ENCODE measurements at regions not wholly inside any gene's neighbourhood (a gene's known extent, or its start where the extent isn't known, plus 50 kb on each side); places are given as distances from the start of the nearest gene placed in this dataset.

DNA sequence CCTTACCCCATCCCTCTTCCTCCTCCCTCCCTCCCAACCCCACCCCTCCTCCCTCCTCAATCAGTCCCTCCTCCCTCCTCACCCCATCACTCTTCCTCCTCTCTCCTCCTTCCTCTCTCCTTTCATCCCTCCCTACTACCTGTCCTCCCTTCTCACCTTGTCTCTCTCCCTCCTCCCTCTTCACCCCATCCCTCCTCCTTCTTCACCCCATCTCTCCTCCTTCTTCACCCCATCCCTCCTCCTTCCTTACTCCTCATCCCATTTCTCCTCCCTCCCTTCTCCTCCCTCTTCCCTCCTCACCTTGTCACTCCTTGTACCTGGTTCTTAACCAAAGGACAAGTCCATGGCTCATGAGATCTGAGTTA lies 222.4 kb downstream of the TTLL2 start:
- H3K4me2 ChIP-seq (ENCODE audit: insufficient read depth, low read length), result no peak overlapping the region
- no peak for FAIRE-seq
- ATAC-seq, result no peak
- CTCF ChIA-PET (ENCODE audit: low intra/inter-chr PET ratio), result no interaction called here
- no TSS peak for BruUV-seq (replicated peaks)
- H2AFZ ChIP-seq (ENCODE audit: low read depth, low read length), result no peak overlapping the region
- in situ Hi-C loops (cut with MboI) (no loop called here), intact Hi-C loops (cut with micrococcal nuclease) (no loop called here)
- no peaks in the 10 kb centered on the region; the same call in 1 of the 2 replicates for H3K9me3 ChIP-seq (replicated peaks; ENCODE audit: control insufficient read depth, insufficient read depth, low read depth, low read length)
- H3K36me3 ChIP-seq (ENCODE audit: control insufficient read depth, insufficient read depth, low read length), result no peaks in the 10 kb centered on the region
- POLR2A ChIA-PET, result no interaction called here
- no peak overlapping the region for H3K27ac ChIP-seq (ENCODE audit: extremely low read depth, low read depth, low read length)
- TF ChIP-seq DMBX1 (CRISPR knock-in tag; IDR thresholded peaks at IDR 0.05; ENCODE audit: borderline replicate concordance), result no peak
- peak; percentile 86 for TF ChIP-seq ZNF263 (CRISPR knock-in tag; IDR thresholded peaks at IDR 0.05; ENCODE audit: borderline replicate concordance)
- no peak overlapping the region for H3K4me3 ChIP-seq
- peaks cover 25 to 65% of the 10 kb centered on the region in 2 experiments for H3K27me3 ChIP-seq (ENCODE audit: control insufficient read depth in 2 of 2, insufficient read depth in 2 of 2, low read length in 2 of 2)
- H3K9me1 ChIP-seq (ENCODE audit: control insufficient read depth, insufficient read depth, low read length), result no peaks in the 10 kb centered on the region
- no peaks in the 10 kb centered on the region for H4K20me1 ChIP-seq (replicated peaks; ENCODE audit: control insufficient read depth, insufficient read depth, low read length)
- no peak overlapping the region for H3K9ac ChIP-seq (ENCODE audit: insufficient read depth in 1 of 2, low read depth in 2 of 2, low read length in 2 of 2)
- peaks cover 0 to 10% of the 10 kb centered on the region in 2 experiments; a peak in 2 of 5 replicates for H3K4me1 ChIP-seq (replicated peaks in 1 of 2; ENCODE audit: control insufficient read depth in 2 of 2, insufficient read depth in 2 of 2, low read length in 2 of 2)
- no peak for DNase-seq (ENCODE audit: extremely low read depth in 1 of 4, low spot score in 3 of 4)
- no peaks in the 10 kb centered on the region for H3K79me2 ChIP-seq (ENCODE audit: control insufficient read depth, insufficient read depth, low read length)

DNA sequence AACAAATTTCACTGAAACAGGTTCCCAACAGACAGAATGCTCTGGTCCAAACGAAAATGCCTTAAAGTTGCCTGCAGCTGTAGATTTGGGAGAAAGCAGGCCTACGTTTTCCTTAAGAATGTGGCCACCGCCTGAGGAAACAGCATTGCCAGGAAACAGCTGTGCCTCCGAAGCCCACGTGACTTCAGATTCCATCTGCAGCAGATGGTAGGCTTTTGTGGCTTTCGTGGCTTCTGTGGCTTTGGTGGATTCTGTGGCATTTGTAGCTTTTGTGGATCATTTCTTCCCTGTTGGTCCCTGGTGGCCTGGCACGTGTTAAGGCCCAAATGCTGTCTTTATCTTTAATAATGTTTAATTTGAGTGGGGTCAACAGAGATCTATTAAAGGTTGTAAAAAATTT lies 222.9 kb downstream of the TTLL2 start:
- WGBS (ENCODE audit: insufficient coverage, low coverage, missing lambda C conversion rate), result 2% methylated on average over 6 of the region's 7 CpGs
- Histone ChIP-seq H3K9me3 (replicated peaks; ENCODE audit: control insufficient read depth, insufficient read depth, low read depth, low read length) (no peaks in the 10 kb centered on the region; the same call in 1 of the 2 replicates), H3K27me3 (ENCODE audit: control insufficient read depth in 2 of 2, insufficient read depth in 2 of 2, low read length in 2 of 2) (peaks cover 25 to 70% of the 10 kb centered on the region in 2 experiments), H3K4me2 (ENCODE audit: insufficient read depth, low read length) (no peak overlapping the region), H3K4me3 (no peak overlapping the region), H3K79me2 (ENCODE audit: control insufficient read depth, insufficient read depth, low read length) (no peaks in the 10 kb centered on the region), H3K36me3 (ENCODE audit: control insufficient read depth, insufficient read depth, low read length) (no peaks in the 10 kb centered on the region), H4K20me1 (replicated peaks; ENCODE audit: control insufficient read depth, insufficient read depth, low read length) (no peaks in the 10 kb centered on the region), H3K27ac (ENCODE audit: extremely low read depth, low read depth, low read length) (no peak overlapping the region), H2AFZ (ENCODE audit: low read depth, low read length) (no peak overlapping the region), H3K9ac (ENCODE audit: insufficient read depth in 1 of 2, low read depth in 2 of 2, low read length in 2 of 2) (no peak overlapping the region), H3K9me1 (ENCODE audit: control insufficient read depth, insufficient read depth, low read length) (no peaks in the 10 kb centered on the region), H3K4me1 (replicated peaks in 1 of 2; ENCODE audit: control insufficient read depth in 2 of 2, insufficient read depth in 2 of 2, low read length in 2 of 2) (peaks cover 0 to 10% of the 10 kb centered on the region in 2 experiments; a peak in 2 of 5 replicates)
- ATAC-seq (no peak), DNase-seq (ENCODE audit: extremely low read depth in 1 of 4, low spot score in 3 of 4) (no peak), FAIRE-seq (no peak)
- in situ Hi-C loops (cut with MboI), result no loop called here
- BruUV-seq (replicated peaks), result no TSS peak
- intact Hi-C loops (cut with micrococcal nuclease), result no loop called here
- CTCF ChIA-PET (ENCODE audit: low intra/inter-chr PET ratio), result no interaction called here
- POLR2A ChIA-PET, result no interaction called here
- TF ChIP-seq POLR3A (IDR thresholded peaks at IDR 0.05; ENCODE audit: borderline replicate concordance, extremely low read depth, insufficient read depth, insufficient read length) (no peak), GTF2E2 (tag; IDR thresholded peaks at IDR 0.05) (no peak), CSDE1 (IDR thresholded peaks at IDR 0.05) (no peak), DMBX1 (CRISPR knock-in tag; IDR thresholded peaks at IDR 0.05; ENCODE audit: borderline replicate concordance) (no peak), NR2C1 (IDR thresholded peaks at IDR 0.05) (no peak), NR2C1 (tag; IDR thresholded peaks at IDR 0.05) (no peak), ZEB2 (IDR thresholded peaks at IDR 0.05) (no peak)
- TF ChIP-seq, protein P1, sequence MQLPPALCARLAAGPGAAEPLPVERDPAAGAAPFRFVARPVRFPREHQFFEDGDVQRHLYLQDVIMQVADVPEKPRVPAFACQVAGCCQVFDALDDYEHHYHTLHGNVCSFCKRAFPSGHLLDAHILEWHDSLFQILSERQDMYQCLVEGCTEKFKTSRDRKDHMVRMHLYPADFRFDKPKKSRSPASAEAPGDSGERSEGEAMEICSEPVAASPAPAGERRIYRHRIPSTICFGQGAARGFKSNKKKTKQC (CRISPR knock-in tag; IDR thresholded peaks at IDR 0.05), result no peak
- TF ChIP-seq, protein P2, sequence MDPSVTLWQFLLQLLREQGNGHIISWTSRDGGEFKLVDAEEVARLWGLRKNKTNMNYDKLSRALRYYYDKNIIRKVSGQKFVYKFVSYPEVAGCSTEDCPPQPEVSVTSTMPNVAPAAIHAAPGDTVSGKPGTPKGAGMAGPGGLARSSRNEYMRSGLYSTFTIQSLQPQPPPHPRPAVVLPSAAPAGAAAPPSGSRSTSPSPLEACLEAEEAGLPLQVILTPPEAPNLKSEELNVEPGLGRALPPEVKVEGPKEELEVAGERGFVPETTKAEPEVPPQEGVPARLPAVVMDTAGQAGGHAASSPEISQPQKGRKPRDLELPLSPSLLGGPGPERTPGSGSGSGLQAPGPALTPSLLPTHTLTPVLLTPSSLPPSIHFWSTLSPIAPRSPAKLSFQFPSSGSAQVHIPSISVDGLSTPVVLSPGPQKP (CRISPR knock-in tag; IDR thresholded peaks at IDR 0.05), result no peak
- TF ChIP-seq, protein P3, sequence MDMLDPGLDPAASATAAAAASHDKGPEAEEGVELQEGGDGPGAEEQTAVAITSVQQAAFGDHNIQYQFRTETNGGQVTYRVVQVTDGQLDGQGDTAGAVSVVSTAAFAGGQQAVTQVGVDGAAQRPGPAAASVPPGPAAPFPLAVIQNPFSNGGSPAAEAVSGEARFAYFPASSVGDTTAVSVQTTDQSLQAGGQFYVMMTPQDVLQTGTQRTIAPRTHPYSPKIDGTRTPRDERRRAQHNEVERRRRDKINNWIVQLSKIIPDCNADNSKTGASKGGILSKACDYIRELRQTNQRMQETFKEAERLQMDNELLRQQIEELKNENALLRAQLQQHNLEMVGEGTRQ (CRISPR knock-in tag; IDR thresholded peaks at IDR 0.05), result peak; percentile 42; the same call in 1 of the 2 replicates
- TF ChIP-seq, protein P4, sequence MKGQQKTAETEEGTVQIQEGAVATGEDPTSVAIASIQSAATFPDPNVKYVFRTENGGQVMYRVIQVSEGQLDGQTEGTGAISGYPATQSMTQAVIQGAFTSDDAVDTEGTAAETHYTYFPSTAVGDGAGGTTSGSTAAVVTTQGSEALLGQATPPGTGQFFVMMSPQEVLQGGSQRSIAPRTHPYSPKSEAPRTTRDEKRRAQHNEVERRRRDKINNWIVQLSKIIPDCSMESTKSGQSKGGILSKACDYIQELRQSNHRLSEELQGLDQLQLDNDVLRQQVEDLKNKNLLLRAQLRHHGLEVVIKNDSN (CRISPR knock-in tag; IDR thresholded peaks at IDR 0.05), result 0 out of 2 replicates have a peak, but pooled peaks have one; percentile 13
- TF ChIP-seq, protein P5, sequence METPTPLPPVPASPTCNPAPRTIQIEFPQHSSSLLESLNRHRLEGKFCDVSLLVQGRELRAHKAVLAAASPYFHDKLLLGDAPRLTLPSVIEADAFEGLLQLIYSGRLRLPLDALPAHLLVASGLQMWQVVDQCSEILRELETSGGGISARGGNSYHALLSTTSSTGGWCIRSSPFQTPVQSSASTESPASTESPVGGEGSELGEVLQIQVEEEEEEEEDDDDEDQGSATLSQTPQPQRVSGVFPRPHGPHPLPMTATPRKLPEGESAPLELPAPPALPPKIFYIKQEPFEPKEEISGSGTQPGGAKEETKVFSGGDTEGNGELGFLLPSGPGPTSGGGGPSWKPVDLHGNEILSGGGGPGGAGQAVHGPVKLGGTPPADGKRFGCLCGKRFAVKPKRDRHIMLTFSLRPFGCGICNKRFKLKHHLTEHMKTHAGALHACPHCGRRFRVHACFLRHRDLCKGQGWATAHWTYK (CRISPR knock-in tag; IDR thresholded peaks at IDR 0.05), result peak; percentile 98
